ENCODE measurements at regions not wholly inside any gene's neighbourhood (a gene's known extent, or its start where the extent isn't known, plus 50 kb on each side); places are given as distances from the start of the nearest gene placed in this dataset.
"Not testable (repeated sequence)": the region's sequence is repeated elsewhere in the genome, so short reads cannot be mapped to it uniquely, and the experiment has no call there.

- ATAC-seq = no peak
Measured at GRCh38 chr22:34608106-34608505, 457.9 kb upstream of the ISX start.

- ATAC-seq = no peak
Measured at GRCh38 chr22:34608540-34609115, 457.3 kb upstream of the ISX start.

GRCh38 chr22:34609646-34610045, 456.3 kb upstream of the ISX start:
- ATAC-seq = no peak

- ATAC-seq = no peak
Measured at GRCh38 chr22:34620161-34620560, 445.8 kb upstream of the ISX start.

GRCh38 chr22:34620832-34621231, 445.1 kb upstream of the ISX start:
- ATAC-seq = no peak

- ATAC-seq = no peak
Measured at GRCh38 chr22:34622602-34623001, 443.4 kb upstream of the ISX start.

- no peak for ATAC-seq
Measured at GRCh38 chr22:34623580-34623979, 442.4 kb upstream of the ISX start.

GRCh38 chr22:34625892-34626291, 440.1 kb upstream of the ISX start:
- not testable (repeated sequence) for ATAC-seq

- ATAC-seq = no peak
Measured at GRCh38 chr22:34638128-34638527, 427.8 kb upstream of the ISX start.

GRCh38 chr22:34639911-34640310, 426.0 kb upstream of the ISX start:
- no peak for ATAC-seq

- ATAC-seq = no peak
Measured at GRCh38 chr22:34645375-34645774, 420.6 kb upstream of the ISX start.

- ATAC-seq = no peak
Measured at GRCh38 chr22:34669001-34669400, 397.0 kb upstream of the ISX start.

GRCh38 chr22:34683031-34683430, 382.9 kb upstream of the ISX start:
- not testable (repeated sequence) for ATAC-seq

- not testable (repeated sequence) for ATAC-seq
Measured at GRCh38 chr22:34684278-34684677, 381.7 kb upstream of the ISX start.

GRCh38 chr22:34687116-34687515, 378.8 kb upstream of the ISX start:
- no peak for ATAC-seq

- ATAC-seq = no peak
Measured at GRCh38 chr22:34688825-34689224, 377.1 kb upstream of the ISX start.

GRCh38 chr22:34696557-34696956, 369.4 kb upstream of the ISX start:
- ATAC-seq = no peak

GRCh38 chr22:34702279-34702678, 363.7 kb upstream of the ISX start:
- no peak for ATAC-seq

- ATAC-seq = no peak
Measured at GRCh38 chr22:34709641-34710040, 356.3 kb upstream of the ISX start.

GRCh38 chr22:34722901-34723300, 343.1 kb upstream of the ISX start:
- no peak for ATAC-seq

- ATAC-seq = no peak
Measured at GRCh38 chr22:34736081-34736480, 329.9 kb upstream of the ISX start.

GRCh38 chr22:34738661-34739400, 327.1 kb upstream of the ISX start:
- ATAC-seq = no peak

GRCh38 chr22:34743110-34743751, 322.7 kb upstream of the ISX start:
- no peak for ATAC-seq

All from activated CD4-positive, CD25-positive, alpha-beta regulatory T cell treated with anti-CD3 and anti-CD28 coated beads, Interleukin-2, amount 50 U/mL, for 24 hours (primary cell).